Muscle of back (tissue), 3 donors: ENCODE measurements at regions not wholly inside any gene's neighbourhood (a gene's known extent, or its start where the extent isn't known, plus 50 kb on each side); places are given as distances from the start of the nearest gene placed in this dataset.
A peak's percentile ranks its signal among the peaks of the same experiment; 100 is the strongest.

Source experiments
- DNase-seq, 3 donors: peaks; one replicate each; pipeline versions ENCODE4 v3.0.0 to v3.0.0-alpha.2; 2013

DNA sequence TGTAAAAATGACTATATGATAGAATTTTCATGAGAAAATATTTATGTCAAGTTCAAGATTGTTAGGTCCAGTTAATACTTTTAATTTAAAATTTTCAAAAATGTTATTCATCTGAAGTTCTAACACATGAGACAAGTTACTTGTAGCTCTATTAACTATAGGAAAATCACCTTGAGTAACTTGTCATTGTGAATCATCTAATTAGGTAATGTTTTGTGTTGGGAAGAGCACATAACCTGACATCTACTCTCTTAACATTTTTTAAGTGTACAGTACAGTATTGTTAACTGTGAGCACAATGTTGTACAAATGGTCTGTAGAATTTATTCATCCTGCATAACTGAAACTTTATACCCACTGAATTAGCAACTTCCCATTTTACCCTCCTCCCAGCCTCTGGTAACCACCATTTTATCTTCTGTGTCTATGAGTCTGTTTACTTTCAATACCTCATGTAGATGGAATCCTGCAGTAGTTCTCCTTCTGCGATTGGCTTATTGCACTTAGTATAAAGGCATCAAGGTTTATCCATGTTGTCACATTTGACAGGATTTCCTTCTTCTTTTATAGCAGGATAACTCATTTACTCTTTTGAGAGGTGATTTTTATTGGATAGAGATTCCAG, 54.6 kb downstream of the ARL4A start:
- DNase-seq = no peak

DNA sequence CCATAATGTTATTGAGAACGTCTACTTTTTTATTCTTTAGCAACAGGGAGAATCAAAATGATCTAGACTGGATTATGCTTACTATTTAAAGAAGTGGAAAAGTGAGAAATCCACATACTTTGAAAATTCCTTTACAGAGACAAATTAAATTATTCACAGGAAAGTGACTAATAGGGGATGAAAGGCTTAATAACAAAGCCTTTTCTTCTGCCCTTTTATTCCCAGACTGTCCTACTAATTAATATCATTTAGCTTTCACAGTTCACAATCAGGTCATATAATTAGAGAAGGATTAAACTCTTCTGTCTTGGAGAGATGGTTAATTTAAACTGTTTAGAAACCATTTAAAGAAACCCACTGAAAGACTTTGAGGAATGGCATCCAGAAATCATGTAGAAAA, 58.8 kb downstream of the ARL4A start:
- no peak for DNase-seq

DNA sequence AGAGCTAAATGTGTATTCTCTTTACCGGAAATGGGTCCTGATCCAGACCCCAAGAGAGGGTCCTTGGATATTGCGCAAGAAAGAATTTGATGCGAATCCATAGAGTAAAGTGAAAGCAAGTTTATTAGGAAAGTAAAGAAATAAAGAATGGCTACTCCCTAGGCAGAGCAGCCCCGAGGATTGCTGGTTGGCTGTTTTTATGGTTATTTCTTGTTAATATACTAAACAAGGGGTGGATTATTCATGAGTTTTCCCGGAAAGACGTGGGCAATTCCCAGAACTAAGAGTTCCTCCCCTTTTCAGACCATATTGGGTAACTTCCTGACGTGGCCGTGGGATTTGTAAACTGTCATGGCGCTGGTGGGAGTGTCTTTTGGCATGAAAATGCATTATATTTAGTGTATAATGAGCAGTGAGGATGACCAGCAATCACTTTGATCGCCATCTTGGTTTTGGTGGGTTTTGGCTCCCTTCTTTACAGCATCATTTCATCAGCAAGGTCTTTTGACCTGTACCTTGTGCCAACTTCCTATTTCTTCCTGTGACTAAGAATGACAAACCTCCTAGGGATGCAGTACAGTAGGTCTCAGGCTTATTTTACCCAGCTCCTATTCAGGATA, 60.4 kb downstream of the ARL4A start:
- DNase-seq = no peak

DNA sequence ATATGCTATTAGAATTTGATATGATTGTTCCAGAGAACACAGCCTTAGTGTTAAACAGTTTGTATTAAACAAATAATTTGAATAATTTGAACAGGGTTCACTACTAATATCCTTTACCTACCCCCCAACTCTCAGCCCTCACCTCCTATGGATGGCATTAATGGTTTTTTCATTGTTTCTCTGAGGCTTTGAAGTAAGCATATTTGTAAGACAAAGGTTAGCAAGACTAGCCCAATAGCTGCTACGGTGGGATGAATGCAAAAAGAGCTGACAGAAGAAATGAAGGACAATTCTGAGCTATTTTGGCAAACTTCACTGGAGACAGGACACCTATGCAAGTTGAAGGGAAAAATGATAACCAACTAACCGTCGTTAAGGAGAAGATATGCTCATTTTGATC, 61.6 kb downstream of the ARL4A start:
- DNase-seq = no peak

DNA sequence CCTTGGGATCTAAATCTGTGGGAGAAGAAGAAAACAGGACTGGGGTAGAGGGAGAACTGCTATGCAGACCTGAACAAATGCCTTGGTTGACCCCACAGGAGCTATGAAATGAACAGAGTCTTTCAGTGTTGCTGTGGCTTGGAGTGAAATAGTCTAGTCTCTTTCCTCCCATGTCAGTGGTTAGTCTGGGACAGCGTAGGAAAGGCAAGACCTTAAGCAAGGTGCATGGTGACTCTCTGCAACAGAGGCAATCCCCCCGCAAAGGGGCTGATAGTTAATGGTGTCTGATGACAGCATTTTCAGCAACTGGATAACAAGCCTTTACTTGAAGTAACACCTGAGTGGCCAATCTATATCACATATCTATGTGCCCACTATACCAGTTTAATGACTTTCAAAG, 62.3 kb downstream of the ARL4A start:
- DNase-seq = no peak

DNA sequence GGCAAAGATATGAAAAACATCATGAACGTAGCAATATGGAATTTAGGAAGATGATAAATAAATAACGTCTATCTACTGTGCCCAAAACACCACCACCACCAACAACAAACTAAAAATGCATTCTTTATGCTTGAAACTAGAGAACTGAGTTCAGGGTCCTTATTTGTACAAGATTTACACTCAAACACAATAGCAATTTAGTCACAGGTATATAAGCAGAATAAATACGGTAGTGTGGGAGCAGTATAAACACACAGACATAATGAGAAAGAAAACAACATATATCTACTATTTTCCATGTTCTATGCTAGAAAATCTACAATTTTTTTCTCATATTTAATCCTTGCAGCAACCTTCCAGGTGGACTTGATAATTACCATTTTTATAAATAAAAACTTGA, 64.3 kb downstream of the ARL4A start:
- DNase-seq = no peak

DNA sequence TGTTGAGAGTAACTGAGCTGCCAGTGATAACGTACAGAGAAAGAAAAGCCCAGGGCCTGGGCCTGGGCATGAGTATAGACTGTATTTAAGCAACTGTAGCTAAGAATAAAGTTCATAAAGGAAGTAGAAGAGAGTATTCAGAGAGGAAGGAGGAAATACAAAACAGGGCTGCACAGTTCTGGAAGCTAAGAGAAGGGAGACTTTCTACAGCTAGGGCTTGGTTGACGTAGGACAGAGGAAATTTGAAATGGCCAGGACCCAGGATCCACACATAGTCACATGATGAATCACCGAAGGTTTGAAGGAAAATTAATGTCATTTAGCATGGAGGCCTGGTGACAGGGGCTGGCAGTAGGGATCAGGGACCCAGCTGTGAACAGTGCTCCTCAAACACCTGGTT, 66.7 kb downstream of the ARL4A start:
- DNase-seq = no peak

DNA sequence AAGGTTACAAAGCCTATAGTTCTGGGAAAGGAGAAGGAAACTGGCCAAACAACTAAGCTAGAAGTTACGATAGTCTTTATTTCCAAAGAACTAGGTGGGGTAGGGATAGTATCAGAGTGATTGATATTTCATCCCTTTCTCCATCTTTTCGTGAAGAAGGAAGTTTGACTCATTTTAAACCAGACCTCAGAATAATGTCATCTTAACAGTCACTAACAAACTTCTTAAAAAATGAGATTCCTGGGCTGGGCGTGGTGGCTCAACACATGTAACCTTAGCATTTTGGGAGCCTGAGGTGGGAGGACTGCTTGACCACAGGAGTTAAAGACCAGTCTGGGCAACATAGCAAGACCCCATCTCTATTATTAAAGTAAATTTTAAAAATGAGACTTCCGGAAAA, 69.4 kb downstream of the ARL4A start:
- no peak for DNase-seq

DNA sequence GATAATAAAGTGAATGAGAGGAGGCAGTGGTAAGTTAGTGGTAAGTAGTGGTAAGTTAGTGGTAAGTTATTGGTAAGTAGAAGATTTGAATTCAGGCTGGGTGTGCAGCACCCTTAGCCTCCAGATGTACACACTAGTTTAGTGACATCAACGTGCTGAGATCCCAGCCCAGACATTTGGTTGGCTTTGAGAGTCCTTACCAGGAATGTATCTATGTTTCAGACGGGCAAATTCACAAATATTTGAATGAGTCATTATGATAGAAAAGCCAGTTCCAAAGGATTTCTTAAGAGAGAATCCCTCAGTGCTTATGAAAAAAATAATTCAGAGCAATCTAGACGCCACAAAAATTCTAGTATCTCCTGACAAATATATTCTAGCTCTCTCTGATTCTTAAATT, 70.0 kb downstream of the ARL4A start:
- DNase-seq = peak; percentile 39 to 66 (median 56)

DNA sequence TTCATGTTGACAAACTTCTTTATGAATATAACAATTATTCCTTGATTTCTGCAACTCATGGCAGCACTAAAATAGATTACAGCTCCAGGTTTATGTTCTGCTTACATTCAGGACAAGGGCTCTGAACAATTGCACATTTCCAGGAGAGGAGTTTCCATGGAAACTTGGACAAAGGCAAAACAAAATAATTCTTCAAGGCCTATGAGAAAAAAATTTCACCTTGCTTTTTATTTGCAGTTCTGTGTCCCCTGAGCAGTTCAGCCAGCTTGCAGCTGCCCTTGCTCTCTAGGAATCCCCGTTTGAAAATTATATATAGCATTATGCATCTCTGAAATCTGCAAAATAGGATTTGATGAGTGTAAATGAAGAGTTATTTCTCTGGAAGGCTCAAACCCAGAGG, 71.7 kb downstream of the ARL4A start:
- peak; percentile 34 to 84 (median 73) for DNase-seq

DNA sequence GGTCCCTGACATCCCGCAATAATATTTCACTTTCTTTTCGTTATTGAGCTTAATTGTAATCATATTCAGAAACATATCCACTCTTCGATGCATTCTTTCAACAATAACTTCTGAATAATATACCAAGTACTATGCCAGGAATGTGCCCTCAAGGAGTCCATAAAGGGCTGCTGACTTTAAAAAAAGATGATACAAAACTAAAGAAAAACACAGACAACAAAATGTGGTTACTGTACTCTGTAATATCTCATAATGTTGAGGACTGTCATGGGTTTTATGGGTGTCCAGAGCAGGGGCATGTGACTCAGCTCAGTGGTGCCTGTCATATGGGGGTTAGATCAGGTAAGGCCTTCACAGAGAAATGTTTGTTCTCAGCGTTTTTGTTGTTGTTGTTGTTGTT, 73.7 kb downstream of the ARL4A start:
- no peak for DNase-seq

DNA sequence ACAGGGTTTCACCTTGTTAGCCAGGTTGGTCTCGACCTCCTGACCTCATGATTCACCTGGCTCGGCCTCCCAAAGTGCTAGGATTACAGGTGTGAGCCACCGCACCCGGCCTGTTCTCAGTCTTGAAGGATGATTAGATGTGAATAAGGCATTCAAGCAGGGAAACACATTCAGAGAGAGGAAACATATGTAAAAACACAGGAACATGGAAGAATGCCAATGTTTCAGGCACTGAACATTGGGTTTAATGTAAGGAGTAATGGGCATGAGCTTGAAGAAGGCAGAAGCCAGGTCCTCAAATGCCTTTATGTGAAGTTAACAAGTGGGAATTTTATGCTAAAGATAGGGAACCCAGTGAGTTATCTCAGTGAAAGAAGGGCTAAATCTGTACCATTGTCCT, 74.3 kb downstream of the ARL4A start:
- no peak for DNase-seq

DNA sequence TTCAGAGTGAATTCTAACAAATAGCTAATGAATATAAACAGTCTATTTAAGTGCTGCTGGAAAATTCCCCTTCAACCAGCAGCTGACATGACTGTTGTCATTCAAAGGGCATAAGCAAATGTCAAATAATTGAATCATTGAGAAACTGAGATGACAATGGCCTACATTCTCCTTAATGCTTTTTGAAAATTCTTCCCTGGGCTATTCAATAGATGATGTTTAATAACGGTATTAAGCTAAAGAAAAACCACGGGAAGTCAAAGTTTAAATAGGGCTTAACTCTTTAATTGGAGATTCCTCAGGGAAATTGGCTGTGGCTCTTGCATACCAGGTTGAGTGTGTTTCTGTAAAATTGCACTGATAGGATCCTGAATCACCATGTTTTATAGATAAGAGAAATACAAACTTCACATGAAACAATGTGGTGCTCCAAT, 77.0 kb downstream of the ARL4A start:
- no peak for DNase-seq

DNA sequence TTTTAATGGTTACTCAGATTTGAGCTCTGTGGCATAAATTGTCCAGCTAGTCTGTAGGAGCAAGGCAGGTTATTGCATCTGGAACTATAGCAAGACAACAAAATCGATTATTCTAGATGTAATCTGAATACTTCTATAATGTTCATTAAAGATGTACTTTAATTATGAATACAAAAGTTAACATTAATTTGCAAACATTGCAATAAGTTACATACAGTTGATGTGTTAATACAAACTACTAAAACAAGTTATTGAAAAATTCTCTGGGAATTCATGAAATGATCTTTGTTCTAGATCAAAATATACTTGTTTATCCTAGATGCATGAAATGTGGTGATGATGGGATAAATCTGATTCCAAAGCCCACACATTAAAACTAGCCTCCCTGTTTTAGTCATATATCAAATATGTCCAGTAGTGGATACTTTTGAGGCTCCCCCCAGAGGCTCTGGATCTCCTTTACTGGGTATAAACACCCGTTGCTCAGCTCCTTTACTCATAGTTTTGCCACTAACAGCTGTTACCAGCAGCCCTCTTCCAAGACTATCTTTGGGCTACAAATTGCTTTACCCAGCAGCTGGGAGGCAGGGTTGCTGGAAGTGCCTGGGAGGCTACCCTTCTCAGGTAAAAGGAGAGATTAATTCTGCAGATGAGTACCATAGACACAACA, 78.1 kb downstream of the ARL4A start:
- DNase-seq = no peak

DNA sequence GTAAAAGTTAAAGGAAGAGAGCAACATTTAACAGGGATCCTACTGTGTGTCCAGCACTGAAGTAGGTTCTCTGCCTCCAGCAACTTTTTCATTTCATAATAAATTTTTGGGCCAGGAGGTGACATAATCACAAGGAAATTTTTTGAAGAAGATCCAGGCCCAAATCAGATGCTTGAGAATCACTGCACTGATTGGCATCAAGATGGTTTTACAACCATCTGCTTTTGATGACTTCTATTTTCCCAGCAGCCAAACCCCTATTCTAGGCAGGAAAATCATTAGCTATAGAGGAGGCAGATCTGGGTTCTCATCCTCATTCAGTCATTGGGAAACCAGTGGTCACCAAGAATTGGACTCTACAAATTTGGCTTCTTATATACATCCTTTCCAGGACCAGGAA, 79.0 kb downstream of the ARL4A start:
- DNase-seq = no peak

DNA sequence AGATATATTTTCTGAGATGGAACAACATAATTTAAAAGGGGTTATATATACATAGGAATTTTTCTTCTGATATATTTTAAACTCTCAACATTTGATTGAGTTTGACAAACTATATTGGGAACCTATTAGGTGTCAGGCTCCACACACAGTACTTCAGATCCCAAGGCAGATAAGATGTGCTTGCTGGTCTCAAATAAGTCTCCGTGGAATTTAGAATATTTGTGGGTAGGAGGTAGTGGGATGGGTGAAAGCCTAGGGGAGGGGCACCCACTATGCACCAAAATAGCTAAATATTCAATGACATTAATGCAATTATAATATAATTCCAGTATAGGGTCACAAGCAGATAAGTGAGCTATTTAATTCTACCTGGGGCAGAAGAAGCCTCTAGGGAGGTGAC, 81.5 kb downstream of the ARL4A start:
- no peak for DNase-seq

DNA sequence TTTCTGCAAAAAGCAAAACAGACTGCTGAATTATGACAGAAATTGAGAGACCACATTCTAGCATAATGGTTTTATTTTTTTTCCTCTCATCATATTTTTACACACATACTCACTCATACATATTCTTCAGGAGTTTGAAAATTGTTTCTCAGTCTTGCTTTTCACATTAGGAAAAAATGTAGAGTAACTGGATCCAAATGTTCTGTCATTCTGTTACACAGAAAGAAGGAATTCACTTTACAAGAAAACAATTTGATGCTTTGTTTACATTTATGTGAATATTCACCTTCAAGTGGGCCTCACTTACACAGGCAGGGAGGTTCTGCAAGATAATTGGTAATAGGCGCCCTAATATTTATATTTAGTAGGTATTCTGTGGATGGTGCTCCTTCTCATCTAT, 82.0 kb downstream of the ARL4A start:
- DNase-seq = peak; percentile 14 to 41 (median 24)

DNA sequence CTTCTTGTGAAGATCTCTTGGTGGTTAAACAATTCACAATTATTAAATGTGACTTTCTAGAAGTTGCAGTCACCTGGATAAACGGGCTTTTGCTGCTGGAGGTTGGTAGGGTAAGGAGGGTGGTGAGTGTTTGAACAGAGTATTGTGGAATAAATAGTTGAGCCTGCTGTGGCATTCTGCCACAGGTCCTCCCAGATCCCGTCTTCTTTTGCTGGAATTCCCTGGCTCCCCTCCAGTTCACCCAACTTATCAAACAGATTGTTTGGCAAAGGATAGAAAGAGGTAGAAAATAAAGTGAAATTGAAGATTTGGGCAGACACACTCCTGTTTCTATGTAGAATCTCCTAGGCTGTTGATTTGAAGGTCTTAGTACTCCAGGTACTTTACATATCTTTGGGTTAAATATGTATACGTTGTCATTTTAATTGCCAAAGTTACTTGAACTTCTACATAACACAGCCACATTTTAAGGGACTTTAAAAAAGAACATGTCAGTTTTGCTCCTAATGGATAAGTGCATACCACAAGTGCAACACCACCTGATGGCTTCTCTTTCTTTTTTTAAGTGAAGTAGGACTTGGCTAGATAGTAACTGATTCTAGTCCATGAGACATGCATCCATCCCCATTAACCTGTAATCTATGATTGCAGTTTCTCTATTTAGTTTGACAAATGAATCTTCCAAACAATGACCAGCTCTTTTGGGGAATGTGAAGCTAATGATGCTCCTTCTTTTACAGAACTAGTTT, 83.0 kb downstream of the ARL4A start:
- DNase-seq = peak in 1 of 3 donors; percentile 13

DNA sequence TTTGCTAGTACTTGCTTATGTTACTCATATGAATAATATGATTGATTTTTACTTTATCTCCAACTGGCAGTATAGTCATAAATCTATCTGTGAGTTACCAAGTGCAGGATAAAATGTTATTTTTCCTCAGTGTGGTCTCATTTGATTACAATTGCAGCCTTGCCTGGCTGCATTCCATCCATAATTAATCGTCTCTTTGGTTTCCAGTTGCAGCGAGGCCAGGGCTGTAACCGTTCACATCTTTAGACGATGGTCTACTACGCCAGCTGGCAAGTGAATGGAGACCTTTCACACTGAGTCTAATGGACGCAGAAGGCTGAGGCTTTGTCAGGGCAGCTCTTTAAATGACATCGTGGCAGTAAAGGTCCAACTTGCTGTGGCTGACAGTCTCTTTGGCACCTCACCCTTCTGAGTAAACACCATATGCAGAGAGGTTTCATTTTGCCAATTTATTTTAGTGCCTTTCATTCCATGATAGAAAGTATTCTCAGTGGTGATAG, 84.0 kb downstream of the ARL4A start:
- peak; percentile 52 to 89 (median 86) for DNase-seq

DNA sequence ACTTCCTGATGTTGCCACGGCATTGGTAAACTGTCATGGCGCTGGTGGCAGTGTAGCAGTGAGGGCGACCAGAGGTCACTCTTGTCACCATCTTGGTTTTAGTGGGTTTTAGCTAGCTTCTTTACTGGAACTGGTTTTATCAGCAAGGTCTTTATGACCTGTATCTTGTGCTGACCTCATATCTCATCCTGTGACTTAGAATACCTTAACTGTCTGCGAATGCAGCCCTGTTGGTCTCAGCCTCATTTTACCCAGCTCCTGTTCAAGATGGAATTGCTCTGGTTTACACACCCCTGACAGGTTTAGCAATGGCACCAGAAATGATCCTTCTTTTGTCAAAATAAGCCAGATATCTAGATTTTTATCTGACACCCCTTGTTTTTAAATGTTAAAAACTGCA, 85.3 kb downstream of the ARL4A start:
- DNase-seq = no peak

DNA sequence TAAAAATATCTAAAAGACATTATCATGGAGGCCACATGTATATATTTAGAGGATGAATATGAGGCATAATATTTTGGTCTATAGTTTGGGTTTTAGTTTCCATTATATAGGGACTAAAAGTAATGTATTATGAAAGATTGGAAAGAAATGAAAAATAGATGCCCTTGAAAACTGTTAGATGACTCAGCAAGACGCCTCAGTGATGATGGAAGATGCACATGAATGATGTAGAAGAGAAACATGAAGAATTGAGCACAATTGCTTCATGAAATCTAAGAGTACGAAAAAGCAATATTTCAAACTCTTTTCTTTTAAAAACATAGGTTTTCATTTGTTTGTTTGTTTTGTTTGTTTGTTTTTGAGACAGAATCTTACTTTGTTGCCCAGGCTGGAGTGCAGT, 89.8 kb downstream of the ARL4A start:
- no peak for DNase-seq

DNA sequence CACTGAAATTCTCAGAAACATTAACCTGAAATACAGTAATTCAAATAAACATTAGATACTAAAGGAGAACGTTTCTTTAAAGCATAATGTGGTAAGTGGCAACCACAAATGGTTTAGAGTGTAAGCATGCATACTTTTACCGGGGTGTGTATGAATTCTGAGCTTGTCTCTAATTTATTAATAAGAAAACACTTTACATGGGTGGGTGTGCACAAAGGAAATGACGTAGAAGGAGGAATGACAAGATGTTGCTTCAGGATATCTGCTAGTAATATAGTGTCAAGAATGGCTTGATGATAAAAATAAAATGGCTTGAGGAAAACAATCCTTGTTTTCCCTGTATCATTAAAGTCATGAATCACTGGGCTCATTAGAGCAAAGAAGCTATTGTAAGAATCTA, 92.5 kb downstream of the ARL4A start:
- no peak for DNase-seq
